ENCODE measurements at regions not wholly inside any gene's neighbourhood (a gene's known extent, or its start where the extent isn't known, plus 50 kb on each side); places are given as distances from the start of the nearest gene placed in this dataset.

DNA sequence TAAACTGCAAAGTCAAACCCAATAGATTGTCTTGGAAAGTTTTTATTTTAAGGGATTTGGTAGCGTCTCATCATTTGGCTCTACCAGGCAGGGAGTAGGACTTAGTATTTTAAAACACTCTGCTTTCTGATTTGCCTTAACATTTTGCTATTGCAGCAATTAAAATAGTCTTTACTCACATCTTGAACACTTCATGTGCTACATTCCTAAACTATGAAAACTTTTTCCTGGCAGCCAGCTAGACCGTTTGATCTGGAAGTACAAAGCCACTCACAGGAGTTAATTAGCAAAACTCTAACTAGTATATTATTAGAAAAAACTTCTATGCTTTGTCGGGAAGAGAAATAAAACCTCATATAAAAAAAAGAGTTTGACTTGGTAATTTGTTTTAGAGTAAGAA is 111.4 kb downstream of the TFPI2 start:
- TF ChIP-seq, protein P1, sequence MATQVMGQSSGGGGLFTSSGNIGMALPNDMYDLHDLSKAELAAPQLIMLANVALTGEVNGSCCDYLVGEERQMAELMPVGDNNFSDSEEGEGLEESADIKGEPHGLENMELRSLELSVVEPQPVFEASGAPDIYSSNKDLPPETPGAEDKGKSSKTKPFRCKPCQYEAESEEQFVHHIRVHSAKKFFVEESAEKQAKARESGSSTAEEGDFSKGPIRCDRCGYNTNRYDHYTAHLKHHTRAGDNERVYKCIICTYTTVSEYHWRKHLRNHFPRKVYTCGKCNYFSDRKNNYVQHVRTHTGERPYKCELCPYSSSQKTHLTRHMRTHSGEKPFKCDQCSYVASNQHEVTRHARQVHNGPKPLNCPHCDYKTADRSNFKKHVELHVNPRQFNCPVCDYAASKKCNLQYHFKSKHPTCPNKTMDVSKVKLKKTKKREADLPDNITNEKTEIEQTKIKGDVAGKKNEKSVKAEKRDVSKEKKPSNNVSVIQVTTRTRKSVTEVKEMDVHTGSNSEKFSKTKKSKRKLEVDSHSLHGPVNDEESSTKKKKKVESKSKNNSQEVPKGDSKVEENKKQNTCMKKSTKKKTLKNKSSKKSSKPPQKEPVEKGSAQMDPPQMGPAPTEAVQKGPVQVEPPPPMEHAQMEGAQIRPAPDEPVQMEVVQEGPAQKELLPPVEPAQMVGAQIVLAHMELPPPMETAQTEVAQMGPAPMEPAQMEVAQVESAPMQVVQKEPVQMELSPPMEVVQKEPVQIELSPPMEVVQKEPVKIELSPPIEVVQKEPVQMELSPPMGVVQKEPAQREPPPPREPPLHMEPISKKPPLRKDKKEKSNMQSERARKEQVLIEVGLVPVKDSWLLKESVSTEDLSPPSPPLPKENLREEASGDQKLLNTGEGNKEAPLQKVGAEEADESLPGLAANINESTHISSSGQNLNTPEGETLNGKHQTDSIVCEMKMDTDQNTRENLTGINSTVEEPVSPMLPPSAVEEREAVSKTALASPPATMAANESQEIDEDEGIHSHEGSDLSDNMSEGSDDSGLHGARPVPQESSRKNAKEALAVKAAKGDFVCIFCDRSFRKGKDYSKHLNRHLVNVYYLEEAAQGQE (IDR thresholded peaks at IDR 0.05; ENCODE audit: insufficient replicate concordance, low read depth), result no peak
- TF ChIP-seq GABPA (IDR thresholded peaks at IDR 0.05; ENCODE audit: low read depth) (no peak), POLR2AphosphoS5 (IDR thresholded peaks at IDR 0.05; ENCODE audit: low read depth) (no peak), SPI1 (IDR thresholded peaks at IDR 0.05; ENCODE audit: borderline replicate concordance, low read depth) (no peak)
- TF ChIP-seq, protein P2, sequence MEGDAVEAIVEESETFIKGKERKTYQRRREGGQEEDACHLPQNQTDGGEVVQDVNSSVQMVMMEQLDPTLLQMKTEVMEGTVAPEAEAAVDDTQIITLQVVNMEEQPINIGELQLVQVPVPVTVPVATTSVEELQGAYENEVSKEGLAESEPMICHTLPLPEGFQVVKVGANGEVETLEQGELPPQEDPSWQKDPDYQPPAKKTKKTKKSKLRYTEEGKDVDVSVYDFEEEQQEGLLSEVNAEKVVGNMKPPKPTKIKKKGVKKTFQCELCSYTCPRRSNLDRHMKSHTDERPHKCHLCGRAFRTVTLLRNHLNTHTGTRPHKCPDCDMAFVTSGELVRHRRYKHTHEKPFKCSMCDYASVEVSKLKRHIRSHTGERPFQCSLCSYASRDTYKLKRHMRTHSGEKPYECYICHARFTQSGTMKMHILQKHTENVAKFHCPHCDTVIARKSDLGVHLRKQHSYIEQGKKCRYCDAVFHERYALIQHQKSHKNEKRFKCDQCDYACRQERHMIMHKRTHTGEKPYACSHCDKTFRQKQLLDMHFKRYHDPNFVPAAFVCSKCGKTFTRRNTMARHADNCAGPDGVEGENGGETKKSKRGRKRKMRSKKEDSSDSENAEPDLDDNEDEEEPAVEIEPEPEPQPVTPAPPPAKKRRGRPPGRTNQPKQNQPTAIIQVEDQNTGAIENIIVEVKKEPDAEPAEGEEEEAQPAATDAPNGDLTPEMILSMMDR (IDR thresholded peaks at IDR 0.05; ENCODE audit: insufficient read depth, low read length), result no peak
- Histone ChIP-seq H3K4me3 (replicated peaks; ENCODE audit: insufficient read depth, low read length) (no peak overlapping the region), H3K27ac (replicated peaks) (no peak overlapping the region)

DNA sequence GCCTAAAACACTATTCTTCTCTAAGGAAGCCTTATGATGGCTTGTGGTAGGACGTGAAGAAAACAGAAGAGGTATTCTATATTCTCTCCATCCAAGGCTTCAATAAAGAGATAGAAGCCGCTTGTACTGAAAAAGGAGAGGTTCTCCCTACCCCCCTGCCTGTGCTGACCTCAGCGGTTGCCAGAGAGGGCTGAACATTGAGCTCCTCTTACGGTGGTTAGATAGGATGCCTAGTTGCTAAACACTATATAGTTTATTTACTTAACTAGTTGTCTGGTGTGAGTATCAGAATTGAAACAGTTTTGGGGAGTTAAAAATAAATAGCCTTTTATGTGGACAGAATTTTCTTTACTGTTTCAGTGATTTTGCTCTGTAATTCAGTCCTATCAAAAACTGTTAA is 112.2 kb downstream of the TFPI2 start:
- TF ChIP-seq GABPA (IDR thresholded peaks at IDR 0.05; ENCODE audit: low read depth) (no peak), POLR2AphosphoS5 (IDR thresholded peaks at IDR 0.05; ENCODE audit: low read depth) (no peak), SPI1 (IDR thresholded peaks at IDR 0.05; ENCODE audit: borderline replicate concordance, low read depth) (no peak)
- TF ChIP-seq, protein P1 (IDR thresholded peaks at IDR 0.05; ENCODE audit: insufficient replicate concordance, low read depth), result no peak
- TF ChIP-seq, protein P2 (IDR thresholded peaks at IDR 0.05; ENCODE audit: insufficient read depth, low read length), result no peak
- H3K27me3 ChIP-seq (ENCODE audit: insufficient read depth, poor library complexity, severe bottlenecking), result peaks cover 2% of the 10 kb centered on the region
- no peak for DNase-seq (ENCODE audit: low read depth in 1 of 2, low spot score in 1 of 2)
- no peak overlapping the region for H3K4me3 ChIP-seq (replicated peaks; ENCODE audit: insufficient read depth, low read length)
- H3K27ac ChIP-seq (replicated peaks), result no peak overlapping the region

More for the DNA sequence above, 111.4 kb downstream of the TFPI2 start:
- peaks cover 2% of the 10 kb centered on the region for H3K27me3 ChIP-seq (ENCODE audit: insufficient read depth, poor library complexity, severe bottlenecking)
- no peak for DNase-seq (ENCODE audit: low read depth in 1 of 2, low spot score in 1 of 2)

GRCh38 chr7:93773446-93773845 is 117.1 kb downstream of the TFPI2 start:
- no peak for DNase-seq (ENCODE audit: low read depth in 1 of 2, low spot score in 1 of 2)
- TF ChIP-seq, protein P2 (IDR thresholded peaks at IDR 0.05; ENCODE audit: insufficient read depth, low read length), result no peak
- no peak for TF ChIP-seq POLR2AphosphoS5 (IDR thresholded peaks at IDR 0.05; ENCODE audit: low read depth)
- no peak for TF ChIP-seq GABPA (IDR thresholded peaks at IDR 0.05; ENCODE audit: low read depth)
- TF ChIP-seq, protein P1 (IDR thresholded peaks at IDR 0.05; ENCODE audit: insufficient replicate concordance, low read depth), result no peak
- TF ChIP-seq SPI1 (IDR thresholded peaks at IDR 0.05; ENCODE audit: borderline replicate concordance, low read depth), result no peak
- Histone ChIP-seq H3K27me3 (ENCODE audit: insufficient read depth, poor library complexity, severe bottlenecking) (peaks cover 2% of the 10 kb centered on the region), H3K4me3 (replicated peaks; ENCODE audit: insufficient read depth, low read length) (no peak overlapping the region), H3K27ac (replicated peaks) (no peak overlapping the region)

All from HL-60 (cell line).